Astrocyte of the cerebellum (primary cell): ENCODE measurements at regions not wholly inside any gene's neighbourhood (a gene's known extent, or its start where the extent isn't known, plus 50 kb on each side); places are given as distances from the start of the nearest gene placed in this dataset.
A peak's percentile ranks its signal among the peaks of the same experiment; 100 is the strongest.
"Not testable (repeated sequence)": the region's sequence is repeated elsewhere in the genome, so short reads cannot be mapped to it uniquely, and the experiment has no call there.

ENCODE experiments used
- DNase-seq: peaks from one replicate; pipeline ENCODE4 v3.0.0-alpha.2; 2011; ENCODE audit warnings: low read depth
- H3K4me3 ChIP-seq: 2 replicates; pipeline ENCODE4 v1.5.1; 2011; ENCODE audit warnings: mild to moderate bottlenecking, low read depth, low read length, moderate library complexity
- CTCF ChIP-seq: IDR thresholded peaks from 2 replicates; pipeline ENCODE4 v1.5.1; 2012; ENCODE audit warnings: low read length, low read depth, moderate library complexity, mild to moderate bottlenecking; ENCODE audit errors: missing control alignments
- in situ Hi-C: cut with HindIII; loops from 2 replicates; pipeline ENCODE4 v1.10.0; 2017; ENCODE audit warnings: low sequenced_read_pairs

- TF ChIP-seq CTCF = no peak
- in situ Hi-C loops = no loop called here
- no peak overlapping the region for H3K4me3 ChIP-seq
- DNase-seq = no peak
These were observed 499.9 kb upstream of the LMCD1 start for GRCh38 chr3:8001712-8002111.

- DNase-seq = no peak
- in situ Hi-C loops = no loop called here
- TF ChIP-seq CTCF = no peak
- H3K4me3 ChIP-seq = no peak overlapping the region
These were observed 489.7 kb upstream of the LMCD1 start for GRCh38 chr3:8011902-8012301.

GRCh38 chr3:8020047-8020841 lies 481.4 kb upstream of the LMCD1 start:
- in situ Hi-C loops = no loop called here
- no peak for TF ChIP-seq CTCF
- no peak overlapping the region for H3K4me3 ChIP-seq
- DNase-seq = no peak

GRCh38 chr3:8027954-8028353 lies 473.7 kb upstream of the LMCD1 start:
- TF ChIP-seq CTCF = no peak
- in situ Hi-C loops = no loop called here
- H3K4me3 ChIP-seq = no peak overlapping the region

GRCh38 chr3:8050283-8050682 lies 451.3 kb upstream of the LMCD1 start:
- no peak for DNase-seq
- no peak for TF ChIP-seq CTCF
- in situ Hi-C loops = no loop called here
- no peak overlapping the region for H3K4me3 ChIP-seq

More at GRCh38 chr3:8027954-8028353, 473.7 kb upstream of the LMCD1 start:
- DNase-seq = no peak

- peak; percentile 96 for DNase-seq
- no peak for TF ChIP-seq CTCF
- no peak overlapping the region for H3K4me3 ChIP-seq
- in situ Hi-C loops = no loop called here
These were observed 449.0 kb upstream of the LMCD1 start for GRCh38 chr3:8052659-8053058.

GRCh38 chr3:8068135-8068534 lies 433.5 kb upstream of the LMCD1 start:
- DNase-seq, H3K4me3 ChIP-seq, in situ Hi-C loops: not testable (repeated sequence)
